Esophagus muscularis mucosa (tissue), 4 donors: ENCODE measurements at regions not wholly inside any gene's neighbourhood (a gene's known extent, or its start where the extent isn't known, plus 50 kb on each side); places are given as distances from the start of the nearest gene placed in this dataset.

Experiments
- DNase-seq: peaks from one replicate; pipeline ENCODE4 v3.0.0-alpha.2; 2017; ENCODE audit errors: extremely low spot score
- H3K27ac ChIP-seq, 4 donors: fragments of 200-600 bp; sonication (generic); replicated peaks in 1 of 4; 1 replicate in 3 of 4; 2 replicates in 1 of 4; pipeline ENCODE4 v1.5.1; 2016 to 2019; ENCODE audit warnings: mild to moderate bottlenecking in 1 of 4
- H3K27me3 ChIP-seq, 4 donors: fragments of 200-600 bp; sonication (generic); one replicate each; pipeline versions ENCODE4 v1.5.1 to v1.6.0; 2016 to 2019
- H3K36me3 ChIP-seq, 4 donors: fragments of 200-600 bp; sonication (generic); one replicate each; pipeline ENCODE4 v1.5.1; 2016 to 2019
- H3K4me1 ChIP-seq, 4 donors: fragments of 200-600 bp; sonication (generic); one replicate each; pipeline ENCODE4 v1.5.1; 2016 to 2019
- H3K4me3 ChIP-seq, 4 donors: fragments of 200-600 bp; sonication (generic); 1 replicate in 2 of 4; 2 replicates in 2 of 4; pipeline ENCODE4 v1.5.1; 2016 to 2019; ENCODE audit warnings: mild to moderate bottlenecking in 4 of 4, moderate library complexity in 1 of 4
- H3K9me3 ChIP-seq, 4 donors: fragments of 200-600 bp; sonication (generic); 1 replicate in 3 of 4; 2 replicates in 1 of 4; pipeline ENCODE4 v1.5.1; 2016 to 2019
- EP300 ChIP-seq: sonication (generic); formaldehyde crosslinking; IDR thresholded peaks from one replicate; pipeline ENCODE4 v1.6.1; 2017; ENCODE audit warnings: antibody characterized with exemption
- POLR2A ChIP-seq: fragments of 450-650 bp; IDR thresholded peaks from one replicate; pipeline ENCODE4 v1.6.1; 2017; ENCODE audit warnings: antibody characterized with exemption, moderate library complexity, mild to moderate bottlenecking, low read depth
- POLR2AphosphoS5 ChIP-seq, 2 donors: sonication (generic); formaldehyde crosslinking; IDR thresholded peaks; one replicate each; pipeline ENCODE4 v1.6.1; 2017; ENCODE audit warnings: antibody characterized with exemption in 2 of 2
- WGBS: methylation state at CpG from one replicate; pipeline ENCODE4 v1.1.5; 2018; 5-methylcytosine and 5-hydroxymethylcytosine counted together
- intact Hi-C: fragments of 100-400 bp; cut with DNase I; formaldehyde crosslinking; loops from one replicate; pipeline ENCODE4 v1.15.1; 2023
- TF ChIP-seq, protein P1 (sequence below), 3 experiments: fragments of 200-600 bp in 2 of 3; fragments of 450-650 bp in 1 of 3; sonication (generic) in 2 of 3; IDR thresholded peaks; one replicate each; pipeline ENCODE4 v1.5.1; 2017 to 2019; ENCODE audit warnings: antibody characterized with exemption in 3 of 3, mild to moderate bottlenecking in 2 of 3, moderate library complexity in 1 of 3

DNA sequence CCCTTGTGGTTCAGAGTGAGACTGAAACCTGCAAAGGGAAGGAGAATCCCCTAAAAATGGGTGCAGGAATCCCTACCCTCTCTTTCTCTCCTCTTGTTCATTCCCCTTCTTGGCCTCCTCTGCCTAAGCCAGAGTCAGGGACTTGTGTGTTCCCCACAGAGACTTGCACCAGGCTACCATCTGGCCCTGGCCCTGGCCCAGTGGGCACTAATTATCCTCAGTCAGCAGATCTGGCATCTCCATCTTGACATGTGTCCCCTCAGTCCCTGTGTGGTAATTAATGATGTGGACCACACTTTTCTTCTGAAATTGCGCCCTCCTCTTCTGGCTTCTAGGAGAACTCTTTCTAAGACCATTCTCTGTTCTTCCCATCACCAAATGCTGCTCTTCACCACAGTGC lies 354.4 kb downstream of the SETD4 start:
- Histone ChIP-seq H3K4me3 (no peak overlapping the region), H3K36me3 (no peaks in the 10 kb centered on the region), H3K27me3 (peaks cover 0 to 12% (median 0%) of the 10 kb centered on the region in 4 donors), H3K9me3 (no peaks in the 10 kb centered on the region), H3K4me1 (no peaks in the 10 kb centered on the region), H3K27ac (no peak overlapping the region)
- intact Hi-C loops = no loop called here
- WGBS = 95% methylated on average over 1 of the region's 1 CpG
- DNase-seq = no peak
- no peak for TF ChIP-seq POLR2A
- TF ChIP-seq POLR2AphosphoS5 (IDR thresholded peaks at IDR 0.05) = no peak
- no peak for TF ChIP-seq EP300

DNA sequence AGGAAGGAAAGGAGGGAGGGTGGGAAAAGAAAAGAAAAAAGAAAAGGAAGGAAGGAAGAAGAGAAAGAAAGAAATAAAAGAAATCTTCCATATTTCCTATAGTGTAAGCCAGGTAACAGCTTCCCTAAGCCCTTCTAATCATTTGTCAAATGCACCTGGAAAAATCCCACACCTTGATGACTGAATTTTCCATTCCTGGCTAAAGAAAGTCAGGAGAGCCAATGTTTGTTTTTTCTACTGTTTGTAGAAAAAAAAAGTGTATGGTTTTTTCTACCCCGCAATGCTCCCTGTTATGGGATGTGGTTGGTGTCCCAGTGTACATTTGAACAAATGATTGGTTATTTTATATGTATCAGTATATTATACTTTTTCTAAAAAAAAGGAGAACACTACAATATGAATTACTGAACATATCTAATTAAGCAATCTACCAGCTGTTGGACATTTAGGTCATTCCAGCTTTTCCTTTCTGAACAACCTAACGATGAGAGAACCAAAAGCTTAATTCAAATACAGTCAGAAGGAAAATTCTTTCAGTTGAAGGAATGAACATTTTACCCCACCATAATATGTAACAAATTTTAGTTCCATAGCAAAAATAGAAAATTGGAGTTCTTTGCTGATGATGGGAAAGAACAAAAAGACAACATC lies 355.0 kb downstream of the SETD4 start:
- H3K9me3 ChIP-seq = no peaks in the 10 kb centered on the region
- no peak overlapping the region for H3K4me3 ChIP-seq
- no peaks in the 10 kb centered on the region for H3K4me1 ChIP-seq
- no peak for DNase-seq
- intact Hi-C loops = no loop called here
- 48% methylated on average over 2 of the region's 2 CpGs for WGBS
- H3K36me3 ChIP-seq = no peaks in the 10 kb centered on the region
- peaks cover 0 to 12% (median 0%) of the 10 kb centered on the region in 4 donors for H3K27me3 ChIP-seq
- TF ChIP-seq POLR2A = no peak
- TF ChIP-seq, protein P1, sequence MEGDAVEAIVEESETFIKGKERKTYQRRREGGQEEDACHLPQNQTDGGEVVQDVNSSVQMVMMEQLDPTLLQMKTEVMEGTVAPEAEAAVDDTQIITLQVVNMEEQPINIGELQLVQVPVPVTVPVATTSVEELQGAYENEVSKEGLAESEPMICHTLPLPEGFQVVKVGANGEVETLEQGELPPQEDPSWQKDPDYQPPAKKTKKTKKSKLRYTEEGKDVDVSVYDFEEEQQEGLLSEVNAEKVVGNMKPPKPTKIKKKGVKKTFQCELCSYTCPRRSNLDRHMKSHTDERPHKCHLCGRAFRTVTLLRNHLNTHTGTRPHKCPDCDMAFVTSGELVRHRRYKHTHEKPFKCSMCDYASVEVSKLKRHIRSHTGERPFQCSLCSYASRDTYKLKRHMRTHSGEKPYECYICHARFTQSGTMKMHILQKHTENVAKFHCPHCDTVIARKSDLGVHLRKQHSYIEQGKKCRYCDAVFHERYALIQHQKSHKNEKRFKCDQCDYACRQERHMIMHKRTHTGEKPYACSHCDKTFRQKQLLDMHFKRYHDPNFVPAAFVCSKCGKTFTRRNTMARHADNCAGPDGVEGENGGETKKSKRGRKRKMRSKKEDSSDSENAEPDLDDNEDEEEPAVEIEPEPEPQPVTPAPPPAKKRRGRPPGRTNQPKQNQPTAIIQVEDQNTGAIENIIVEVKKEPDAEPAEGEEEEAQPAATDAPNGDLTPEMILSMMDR (IDR thresholded peaks at IDR 0.05) = no peak
- TF ChIP-seq EP300 = no peak
- TF ChIP-seq POLR2AphosphoS5 (IDR thresholded peaks at IDR 0.05) = no peak
- H3K27ac ChIP-seq = no peak overlapping the region

DNA sequence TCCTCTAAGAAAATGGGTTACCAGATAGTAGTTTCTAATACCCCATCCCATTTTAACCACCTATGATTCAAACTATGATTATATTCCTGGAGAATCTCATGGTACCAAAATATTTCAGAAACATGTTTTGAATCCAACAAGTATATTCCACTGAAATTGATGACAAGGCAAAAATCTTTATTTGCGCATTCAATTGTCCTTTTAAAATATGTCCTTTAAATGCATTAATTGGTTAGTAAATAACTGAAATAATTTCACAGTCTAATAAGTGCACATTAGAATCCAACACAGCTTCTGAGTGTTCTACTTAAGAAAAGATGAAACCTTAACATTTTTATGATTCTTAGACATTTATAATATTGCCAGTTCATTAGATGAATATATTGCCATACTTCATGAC lies 356.6 kb downstream of the SETD4 start:
- H3K27me3 ChIP-seq = peaks cover 0 to 12% (median 0%) of the 10 kb centered on the region in 4 donors
- H3K4me3 ChIP-seq = no peak overlapping the region
- intact Hi-C loops = no loop called here
- no peaks in the 10 kb centered on the region for H3K4me1 ChIP-seq
- H3K27ac ChIP-seq = no peak overlapping the region
- TF ChIP-seq POLR2AphosphoS5 (IDR thresholded peaks at IDR 0.05) = no peak
- no peak for TF ChIP-seq POLR2A
- TF ChIP-seq EP300 = no peak
- TF ChIP-seq, protein P1 (IDR thresholded peaks at IDR 0.05) = no peak
- no peak for DNase-seq
- H3K36me3 ChIP-seq = no peaks in the 10 kb centered on the region
- no peaks in the 10 kb centered on the region for H3K9me3 ChIP-seq
- 100% methylated on average over 1 of the region's 1 CpG for WGBS

DNA sequence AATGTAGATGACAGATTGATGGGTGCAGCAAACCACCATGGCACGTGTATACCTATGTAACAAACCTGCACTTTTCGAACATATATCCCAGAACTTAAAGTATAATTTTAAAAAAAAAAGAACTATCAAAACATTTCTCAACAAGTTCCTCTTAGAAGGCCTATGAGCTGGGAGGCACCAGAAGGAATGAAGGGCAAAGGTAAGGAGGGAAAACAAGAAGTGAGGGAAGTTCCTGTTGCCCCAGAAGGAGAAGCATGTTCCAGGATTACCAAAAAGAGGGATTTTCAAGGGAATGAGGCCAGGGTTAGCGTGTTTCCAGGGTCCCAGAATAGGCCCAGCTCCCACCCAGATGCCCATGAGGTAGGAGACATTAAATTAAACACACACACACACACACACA lies 361.0 kb downstream of the SETD4 start:
- TF ChIP-seq EP300 = no peak
- TF ChIP-seq, protein P1 (IDR thresholded peaks at IDR 0.05) = no peak
- TF ChIP-seq POLR2A = no peak
- no peak for TF ChIP-seq POLR2AphosphoS5 (IDR thresholded peaks at IDR 0.05)
- Histone ChIP-seq H3K4me1 (peaks cover 5 to 10% (median 8%) of the 10 kb centered on the region in 4 donors), H3K4me3 (no peak overlapping the region), H3K9me3 (no peaks in the 10 kb centered on the region), H3K27me3 (peaks cover 0 to 19% (median 0%) of the 10 kb centered on the region in 4 donors), H3K27ac (no peak overlapping the region), H3K36me3 (no peaks in the 10 kb centered on the region)
- 86% methylated on average over 3 of the region's 3 CpGs for WGBS
- no peak for DNase-seq
- intact Hi-C loops = no loop called here

DNA sequence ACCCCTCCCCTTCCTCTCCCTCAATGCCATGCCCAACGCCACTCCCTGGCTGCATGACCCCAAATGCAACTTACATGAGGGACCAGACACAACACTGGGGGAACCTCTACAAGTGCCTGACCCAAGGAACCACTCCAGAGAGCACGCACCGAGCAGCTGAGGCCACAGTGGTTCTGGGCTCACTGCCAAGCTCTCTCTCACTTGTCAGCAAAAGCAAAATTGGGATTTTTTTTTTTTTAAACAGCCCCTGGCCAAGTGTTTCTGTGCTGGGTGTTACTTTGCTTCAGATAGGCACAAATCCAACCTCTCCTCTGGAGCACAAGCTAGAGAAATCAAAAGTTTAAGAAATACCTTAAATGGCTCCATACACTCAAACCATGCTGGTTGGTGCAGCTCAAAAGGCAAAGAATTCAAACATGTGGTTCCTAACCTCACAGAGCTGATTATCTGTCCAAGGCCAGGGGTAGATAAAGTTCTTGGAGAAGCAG lies 363.0 kb downstream of the SETD4 start:
- DNase-seq = no peak
- peaks cover 5 to 10% (median 8%) of the 10 kb centered on the region in 4 donors for H3K4me1 ChIP-seq
- intact Hi-C loops = no loop called here
- TF ChIP-seq POLR2AphosphoS5 (IDR thresholded peaks at IDR 0.05) (no peak), EP300 (no peak), POLR2A (no peak)
- TF ChIP-seq, protein P1 (IDR thresholded peaks at IDR 0.05) = no peak
- WGBS = 7% methylated on average over 3 of the region's 3 CpGs
- H3K27me3 ChIP-seq = peaks cover 0 to 23% (median 0%) of the 10 kb centered on the region in 4 donors
- H3K9me3 ChIP-seq = no peaks in the 10 kb centered on the region
- no peaks in the 10 kb centered on the region for H3K36me3 ChIP-seq
- H3K4me3 ChIP-seq = no peak overlapping the region
- H3K27ac ChIP-seq = no peak overlapping the region
